Breast epithelium (tissue), 4 donors: ENCODE measurements at regions not wholly inside any gene's neighbourhood (a gene's known extent, or its start where the extent isn't known, plus 50 kb on each side); places are given as distances from the start of the nearest gene placed in this dataset.

Experiments
- DNase-seq, 2 donors: peaks; one replicate each; pipeline ENCODE4 v3.0.0-alpha.2; 2019; ENCODE audit warnings: low spot score in 2 of 2
- H3K27ac ChIP-seq, 2 donors: fragments of 200-600 bp; sonication (generic) in 1 of 2; one replicate each; pipeline ENCODE4 v1.5.1; 2016 to 2019; ENCODE audit warnings: mild to moderate bottlenecking in 1 of 2
- H3K27me3 ChIP-seq, 2 donors: fragments of 200-600 bp; sonication (generic) in 1 of 2; one replicate each; pipeline versions ENCODE4 v1.5.1 to v1.6.0; 2017 to 2019; ENCODE audit warnings: control low read depth in 1 of 2, mild to moderate bottlenecking in 1 of 2
- H3K36me3 ChIP-seq: fragments of 200-600 bp; one replicate; pipeline ENCODE4 v1.5.1; 2019
- H3K4me1 ChIP-seq, 2 donors: fragments of 200-600 bp; sonication (generic); one replicate each; pipeline ENCODE4 v1.5.1; 2016 to 2019; ENCODE audit warnings: control low read depth in 1 of 2
- H3K4me3 ChIP-seq, 3 donors: fragments of 200-600 bp; sonication (generic); 1 replicate in 2 of 3; 2 replicates in 1 of 3; pipeline ENCODE4 v1.5.1; 2016 to 2019; ENCODE audit warnings: mild to moderate bottlenecking in 3 of 3, moderate library complexity in 2 of 3
- H3K9me3 ChIP-seq, 2 donors: fragments of 200-600 bp; sonication (generic) in 1 of 2; one replicate each; pipeline ENCODE4 v1.5.1; 2016 to 2019; ENCODE audit warnings: control low read depth in 1 of 2
- POLR2A ChIP-seq: fragments of 450-650 bp; IDR thresholded peaks from one replicate; pipeline ENCODE4 v1.6.1; 2016; ENCODE audit warnings: antibody characterized with exemption, mild to moderate bottlenecking, moderate library complexity
- POLR2AphosphoS5 ChIP-seq, 3 donors: sonication (generic); formaldehyde crosslinking; IDR thresholded peaks; one replicate each; pipeline ENCODE4 v1.6.1; 2017; ENCODE audit warnings: antibody characterized with exemption in 3 of 3
- intact Hi-C: fragments of 100-400 bp; cut with DNase I; formaldehyde crosslinking; loops from one replicate; pipeline ENCODE4 v1.15.1; 2023; ENCODE audit warnings: low total_unique reads
- TF ChIP-seq, protein P1 (sequence below), 3 donors: fragments of 450-650 bp; IDR thresholded peaks; one replicate each; pipeline ENCODE4 v1.5.1; 2016 to 2017; ENCODE audit warnings: antibody characterized with exemption in 3 of 3, mild to moderate bottlenecking in 3 of 3, moderate library complexity in 3 of 3

DNA sequence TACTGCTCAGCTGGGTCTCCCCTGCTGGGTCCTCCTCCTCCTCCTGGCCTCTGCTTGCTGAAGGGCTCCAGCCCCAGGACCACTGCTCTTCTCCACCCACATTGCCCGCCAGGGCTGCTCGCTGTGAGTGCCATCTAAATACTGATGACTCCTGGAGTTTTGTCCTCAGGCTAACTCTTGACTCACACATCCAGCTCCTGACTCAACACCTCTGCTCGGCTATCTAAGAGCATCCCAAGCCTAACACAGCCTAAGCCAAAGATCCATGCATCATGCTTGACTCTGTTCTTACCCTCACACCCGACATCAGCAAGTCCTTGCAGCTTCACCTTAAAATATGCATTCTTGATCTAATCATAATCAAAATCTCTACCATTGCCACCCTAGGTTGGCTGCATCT, 260.2 kb downstream of the KLF13 start:
- Histone ChIP-seq H3K9me3 (peaks cover 3 to 10% of the 10 kb centered on the region in 2 donors), H3K27me3 (no peaks in the 10 kb centered on the region), H3K4me1 (no peaks in the 10 kb centered on the region), H3K36me3 (no peaks in the 10 kb centered on the region), H3K4me3 (no peak overlapping the region), H3K27ac (no peak overlapping the region)
- TF ChIP-seq POLR2A: no peak
- TF ChIP-seq POLR2AphosphoS5 (IDR thresholded peaks at IDR 0.05): no peak
- TF ChIP-seq, protein P1, sequence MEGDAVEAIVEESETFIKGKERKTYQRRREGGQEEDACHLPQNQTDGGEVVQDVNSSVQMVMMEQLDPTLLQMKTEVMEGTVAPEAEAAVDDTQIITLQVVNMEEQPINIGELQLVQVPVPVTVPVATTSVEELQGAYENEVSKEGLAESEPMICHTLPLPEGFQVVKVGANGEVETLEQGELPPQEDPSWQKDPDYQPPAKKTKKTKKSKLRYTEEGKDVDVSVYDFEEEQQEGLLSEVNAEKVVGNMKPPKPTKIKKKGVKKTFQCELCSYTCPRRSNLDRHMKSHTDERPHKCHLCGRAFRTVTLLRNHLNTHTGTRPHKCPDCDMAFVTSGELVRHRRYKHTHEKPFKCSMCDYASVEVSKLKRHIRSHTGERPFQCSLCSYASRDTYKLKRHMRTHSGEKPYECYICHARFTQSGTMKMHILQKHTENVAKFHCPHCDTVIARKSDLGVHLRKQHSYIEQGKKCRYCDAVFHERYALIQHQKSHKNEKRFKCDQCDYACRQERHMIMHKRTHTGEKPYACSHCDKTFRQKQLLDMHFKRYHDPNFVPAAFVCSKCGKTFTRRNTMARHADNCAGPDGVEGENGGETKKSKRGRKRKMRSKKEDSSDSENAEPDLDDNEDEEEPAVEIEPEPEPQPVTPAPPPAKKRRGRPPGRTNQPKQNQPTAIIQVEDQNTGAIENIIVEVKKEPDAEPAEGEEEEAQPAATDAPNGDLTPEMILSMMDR (IDR thresholded peaks at IDR 0.05): no peak
- intact Hi-C loops: no loop called here
- no peak for DNase-seq

DNA sequence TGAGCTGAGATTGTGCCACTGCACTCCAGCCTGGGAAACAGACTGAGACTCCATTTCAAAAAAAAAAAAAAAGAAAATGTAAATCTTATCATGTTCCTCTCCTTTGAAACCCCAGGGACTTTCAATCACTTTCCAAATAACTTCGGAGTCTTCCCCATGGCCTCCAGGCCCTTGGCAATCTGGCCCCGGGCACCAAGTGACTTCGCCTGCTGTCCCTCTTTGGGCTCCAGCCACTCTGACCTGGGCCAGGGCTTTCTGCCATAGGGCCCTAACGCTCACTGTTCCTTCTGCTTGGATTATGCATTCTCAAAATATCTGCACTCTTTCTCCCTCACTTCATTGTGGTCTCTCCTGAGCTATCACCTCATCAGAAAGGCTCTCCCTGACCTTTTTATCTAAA, 260.9 kb downstream of the KLF13 start:
- H3K27me3 ChIP-seq: no peaks in the 10 kb centered on the region
- H3K4me3 ChIP-seq: no peak overlapping the region
- H3K4me1 ChIP-seq: no peaks in the 10 kb centered on the region
- H3K27ac ChIP-seq: no peak overlapping the region
- intact Hi-C loops: no loop called here
- no peak for DNase-seq
- no peaks in the 10 kb centered on the region for H3K36me3 ChIP-seq
- TF ChIP-seq POLR2AphosphoS5 (IDR thresholded peaks at IDR 0.05): no peak
- TF ChIP-seq POLR2A: no peak
- TF ChIP-seq, protein P1 (IDR thresholded peaks at IDR 0.05): no peak
- H3K9me3 ChIP-seq: peaks cover 3 to 5% of the 10 kb centered on the region in 2 donors

DNA sequence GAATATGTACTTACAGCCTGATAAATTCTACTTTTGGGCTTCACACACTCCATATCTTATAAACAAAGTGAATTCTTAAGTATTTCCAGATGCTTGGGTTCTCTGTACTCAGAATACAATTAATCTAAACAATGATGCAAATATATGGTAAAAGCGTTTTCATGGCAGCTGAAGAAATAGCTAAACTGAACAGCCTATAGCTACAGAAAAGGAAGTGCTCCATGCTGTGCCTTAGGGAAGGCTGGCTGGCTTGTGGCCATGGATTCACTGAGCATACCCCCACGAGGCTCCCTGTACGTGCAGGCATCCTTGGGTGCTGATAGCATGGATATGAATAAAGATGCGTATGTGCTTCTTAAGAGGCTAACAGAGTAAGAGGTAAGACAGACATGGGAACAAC, 264.0 kb downstream of the KLF13 start:
- DNase-seq: no peak
- no peak for TF ChIP-seq POLR2A
- TF ChIP-seq POLR2AphosphoS5 (IDR thresholded peaks at IDR 0.05): no peak
- TF ChIP-seq, protein P1 (IDR thresholded peaks at IDR 0.05): no peak
- peaks cover 0 to 3% of the 10 kb centered on the region in 2 donors for H3K9me3 ChIP-seq
- H3K27me3 ChIP-seq: no peaks in the 10 kb centered on the region
- intact Hi-C loops: no loop called here
- H3K36me3 ChIP-seq: no peaks in the 10 kb centered on the region
- no peak overlapping the region for H3K4me3 ChIP-seq
- H3K27ac ChIP-seq: no peak overlapping the region
- H3K4me1 ChIP-seq: no peaks in the 10 kb centered on the region

DNA sequence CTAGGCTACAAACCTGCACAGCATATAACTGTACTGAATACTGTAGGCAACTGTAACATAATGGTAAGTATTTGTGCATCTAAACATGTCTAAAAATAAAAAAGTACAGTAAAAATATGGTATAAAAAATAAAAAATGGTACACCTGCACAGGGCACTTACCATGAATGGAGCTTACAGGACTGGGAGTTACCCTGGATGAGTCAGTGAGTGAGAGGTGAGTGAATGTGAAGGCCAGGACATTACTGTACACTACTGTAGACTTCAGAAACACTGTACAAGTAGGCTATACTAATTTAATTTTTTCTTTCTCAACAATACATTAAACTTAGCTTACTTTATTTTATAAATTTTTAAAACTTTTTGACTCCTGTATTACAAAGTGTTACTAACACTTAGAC, 265.3 kb downstream of the KLF13 start:
- no peak overlapping the region for H3K27ac ChIP-seq
- no peaks in the 10 kb centered on the region for H3K36me3 ChIP-seq
- no peak for DNase-seq
- no peaks in the 10 kb centered on the region for H3K27me3 ChIP-seq
- TF ChIP-seq, protein P1 (IDR thresholded peaks at IDR 0.05): no peak
- TF ChIP-seq POLR2AphosphoS5 (IDR thresholded peaks at IDR 0.05) (no peak), POLR2A (no peak)
- no peak overlapping the region for H3K4me3 ChIP-seq
- intact Hi-C loops: no loop called here
- peaks cover 0 to 3% of the 10 kb centered on the region in 2 donors for H3K9me3 ChIP-seq
- no peaks in the 10 kb centered on the region for H3K4me1 ChIP-seq

DNA sequence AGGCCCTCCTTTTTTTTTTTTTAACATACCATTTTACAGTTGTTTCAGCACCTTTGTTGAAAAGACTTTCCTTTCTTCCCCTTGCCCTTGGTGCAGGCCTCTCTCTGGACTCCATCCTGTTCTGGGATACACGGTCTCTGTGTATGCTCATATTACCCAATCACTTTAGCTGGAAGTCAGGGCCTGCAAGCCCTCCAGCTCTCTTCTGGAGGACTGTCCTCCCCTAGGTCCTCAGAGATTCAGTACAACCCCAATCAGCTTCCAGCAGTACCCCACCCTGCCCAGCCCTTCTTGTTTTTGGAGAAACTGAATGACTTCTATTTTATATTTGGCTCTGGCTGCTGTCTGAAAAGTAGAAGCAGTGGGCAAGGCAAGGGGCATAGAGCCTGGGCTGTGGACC, 270.8 kb downstream of the KLF13 start:
- H3K4me3 ChIP-seq: no peak overlapping the region
- TF ChIP-seq POLR2AphosphoS5 (IDR thresholded peaks at IDR 0.05) (no peak), POLR2A (no peak)
- TF ChIP-seq, protein P1 (IDR thresholded peaks at IDR 0.05): no peak
- intact Hi-C loops: no loop called here
- H3K27ac ChIP-seq: no peak overlapping the region
- H3K9me3 ChIP-seq: peaks cover 0 to 1% of the 10 kb centered on the region in 2 donors
- H3K36me3 ChIP-seq: no peaks in the 10 kb centered on the region
- DNase-seq: no peak
- no peaks in the 10 kb centered on the region for H3K4me1 ChIP-seq
- H3K27me3 ChIP-seq: no peaks in the 10 kb centered on the region
